Caco-2 (cell line): ENCODE measurements at regions not wholly inside any gene's neighbourhood (a gene's known extent, or its start where the extent isn't known, plus 50 kb on each side); places are given as distances from the start of the nearest gene placed in this dataset.

ENCODE experiments used
- BruUV-seq: library from RNA; stranded (reverse); fragments of 400-500 nt; replicated peaks from 2 replicates; lab custom pipeline; 2021; lab: Mats Ljungman, UMichigan
- CTCF ChIA-PET: fragments of 300-600 bp; sonication (Branson Sonifier 250); formaldehyde crosslinking; loops from one replicate; lab custom pipeline; 2022; ENCODE audit warnings: antibody characterized with exemption; lab: Charles Lee
- POLR2A ChIA-PET: fragments of 300-600 bp; sonication (Branson Sonifier 250); formaldehyde crosslinking; loops from one replicate; lab custom pipeline; 2022; ENCODE audit warnings: antibody characterized with exemption; lab: Charles Lee
- DNase-seq, 2 experiments: peaks; one replicate each; pipeline versions ENCODE4 v3.0.0 to v3.0.0-alpha.2; 2020 to 2022
- H3K27me3 ChIP-seq: replicated peaks from 2 replicates; pipeline ENCODE4 v1.6.0; 2011; ENCODE audit warnings: low read length; ENCODE audit not compliant: control insufficient read depth, insufficient read depth
- H3K36me3 ChIP-seq: 2 replicates; pipeline ENCODE4 v1.5.1; 2011; ENCODE audit warnings: low read length; ENCODE audit not compliant: control insufficient read depth, insufficient read depth
- H3K4me1 ChIP-seq: fragments of 250-450 bp; sonication (Bioruptor Pico); 2 replicates; pipeline ENCODE4 v1.5.1; 2020; ENCODE audit warnings: mild to moderate bottlenecking
- H3K4me3 ChIP-seq: 2 replicates; pipeline ENCODE4 v1.5.1; 2011; ENCODE audit warnings: low read depth, mild to moderate bottlenecking, control low read depth, low read length
- H3K9me3 ChIP-seq: fragments of 250-450 bp; sonication (Bioruptor Pico); 2 replicates; pipeline ENCODE4 v1.5.1; 2020; ENCODE audit warnings: mild to moderate bottlenecking, moderate library complexity
- H3K27ac Mint-ChIP-seq: one replicate; pipeline ENCODE4 v1.8.0; 2022; ENCODE audit warnings: mixed read lengths; ENCODE audit not compliant: unreplicated experiment
- H3K27me3 Mint-ChIP-seq: one replicate; pipeline ENCODE4 v1.8.0; 2022; ENCODE audit warnings: mixed read lengths; ENCODE audit not compliant: insufficient read depth, unreplicated experiment
- H3K36me3 Mint-ChIP-seq: one replicate; pipeline ENCODE4 v1.8.0; 2022; ENCODE audit warnings: mild to moderate bottlenecking, mixed read lengths; ENCODE audit not compliant: insufficient read depth, unreplicated experiment
- H3K4me1 Mint-ChIP-seq: one replicate; pipeline ENCODE4 v1.8.0; 2022; ENCODE audit warnings: low read depth, mixed read lengths; ENCODE audit not compliant: unreplicated experiment
- H3K4me3 Mint-ChIP-seq: one replicate; pipeline ENCODE4 v1.8.0; 2022; ENCODE audit warnings: mild to moderate bottlenecking, moderate library complexity, mixed read lengths; ENCODE audit not compliant: unreplicated experiment
- H3K9me3 Mint-ChIP-seq: one replicate; pipeline ENCODE4 v1.8.0; 2022; ENCODE audit warnings: mixed read lengths; ENCODE audit not compliant: unreplicated experiment
- CTCF ChIP-seq, 2 experiments: fragments of 200-600 bp in 1 of 2; IDR thresholded peaks; 1 replicate in 1 of 2; 2 replicates in 1 of 2; pipeline versions ENCODE4 v1.5.1 to v1.8.0; 2011 to 2022; ENCODE audit warnings: antibody characterized with exemption in 1 of 2, control low read depth in 1 of 2, inconsistent platforms in 1 of 2, low read depth in 1 of 2, low read length in 1 of 2, mild to moderate bottlenecking in 1 of 2, moderate library complexity in 1 of 2; ENCODE audit not compliant: insufficient read depth in 1 of 2, severe bottlenecking in 1 of 2, unreplicated experiment in 1 of 2
- intact Hi-C: fragments of 100-400 bp; cut with micrococcal nuclease; formaldehyde crosslinking; loops from one replicate; pipeline ENCODE4 v1.10.0; 2022; ENCODE audit not compliant: unreplicated experiment

DNA sequence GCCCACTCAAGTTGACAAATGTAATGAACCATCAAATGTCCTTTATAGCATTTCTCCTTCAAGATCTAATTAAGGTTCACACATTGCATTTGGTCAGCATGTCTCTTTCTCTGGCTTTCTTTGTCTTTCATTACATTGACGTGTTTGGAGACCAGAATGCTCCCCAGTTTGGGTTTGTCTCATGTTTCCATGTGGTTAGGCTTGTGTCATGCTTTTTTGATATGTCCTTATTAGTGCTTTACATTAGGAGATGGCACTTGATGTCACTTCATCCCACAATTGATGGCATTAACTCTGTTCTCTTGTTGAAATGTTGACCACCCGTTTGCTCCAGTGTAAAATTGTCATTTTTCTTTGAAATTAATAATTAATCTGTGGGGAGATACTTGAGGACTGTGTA lies 165.8 kb downstream of the AKAIN1 start:
- intact Hi-C loops = no loop called here
- H3K9me3 ChIP-seq = peaks cover 5% of the 10 kb centered on the region
- no peaks in the 10 kb centered on the region; the same call in 1 of the 2 replicates for H3K27me3 ChIP-seq
- H3K36me3 ChIP-seq = no peaks in the 10 kb centered on the region
- peaks cover 9% of the 10 kb centered on the region for H3K9me3 Mint-ChIP-seq
- H3K4me1 ChIP-seq = no peaks in the 10 kb centered on the region
- H3K4me3 Mint-ChIP-seq = no peak overlapping the region
- H3K27me3 Mint-ChIP-seq = no peaks in the 10 kb centered on the region
- H3K27ac Mint-ChIP-seq = no peak overlapping the region
- ChIA-PET POLR2A (no interaction called here), CTCF (no interaction called here)
- no peak overlapping the region for H3K4me3 ChIP-seq
- no peak for TF ChIP-seq CTCF (IDR thresholded peaks at IDR 0.05; ENCODE audit: insufficient read depth in 1 of 2, low read depth in 1 of 2, low read length in 1 of 2, severe bottlenecking in 1 of 2, unreplicated experiment in 1 of 2)
- H3K36me3 Mint-ChIP-seq = no peaks in the 10 kb centered on the region
- H3K4me1 Mint-ChIP-seq = no peaks in the 10 kb centered on the region
- DNase-seq = no peak
- no TSS peak for BruUV-seq

DNA sequence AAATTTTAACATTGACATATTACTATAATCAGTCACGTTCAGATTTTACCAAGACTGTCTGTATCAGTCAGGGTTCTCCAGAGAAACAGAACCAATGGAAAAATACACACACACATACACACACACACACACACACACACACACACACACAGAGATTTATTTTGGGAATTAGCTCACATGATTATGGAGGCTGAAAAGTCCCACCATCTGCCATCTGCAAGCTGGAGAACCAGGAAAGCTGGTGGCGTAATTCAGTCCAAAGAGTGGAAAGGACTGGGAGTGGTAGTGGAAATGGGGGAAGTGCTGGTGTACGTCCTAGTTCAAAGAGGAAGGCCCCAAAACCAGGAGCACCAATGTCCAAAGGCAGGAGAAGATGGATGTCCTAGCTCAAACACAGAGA lies 166.4 kb downstream of the AKAIN1 start:
- Histone ChIP-seq H3K4me1 (no peaks in the 10 kb centered on the region), H3K36me3 (no peaks in the 10 kb centered on the region), H3K9me3 (peaks cover 2% of the 10 kb centered on the region), H3K4me3 (no peak overlapping the region), H3K27me3 (no peaks in the 10 kb centered on the region; the same call in 1 of the 2 replicates)
- Mint-ChIP-seq H3K27me3 (no peaks in the 10 kb centered on the region), H3K4me1 (no peaks in the 10 kb centered on the region), H3K27ac (no peak overlapping the region), H3K9me3 (peaks cover 3% of the 10 kb centered on the region), H3K36me3 (no peaks in the 10 kb centered on the region), H3K4me3 (no peak overlapping the region)
- ChIA-PET POLR2A (no interaction called here), CTCF (no interaction called here)
- no peak for TF ChIP-seq CTCF (IDR thresholded peaks at IDR 0.05; ENCODE audit: insufficient read depth in 1 of 2, low read depth in 1 of 2, low read length in 1 of 2, severe bottlenecking in 1 of 2, unreplicated experiment in 1 of 2)
- no TSS peak for BruUV-seq
- intact Hi-C loops = no loop called here
- DNase-seq = no peak

DNA sequence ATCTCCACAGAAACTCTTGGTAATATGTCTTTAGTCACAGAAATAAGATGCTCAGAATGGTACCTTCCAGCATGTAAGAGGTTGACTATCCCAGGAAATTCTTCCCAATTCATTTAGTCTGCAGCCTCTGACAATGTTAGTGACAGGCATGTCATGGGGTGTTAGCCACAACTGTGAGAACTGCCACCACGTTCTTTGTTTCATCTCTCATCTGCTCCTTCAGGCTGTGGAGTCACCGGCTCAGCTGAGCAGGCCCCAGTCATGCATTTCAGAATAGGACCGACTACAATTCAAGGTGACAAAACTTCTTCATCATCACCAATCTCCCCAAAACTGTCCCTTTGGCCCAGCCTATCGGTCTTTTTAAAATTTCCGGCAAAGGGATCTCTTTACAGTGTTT lies 167.5 kb downstream of the AKAIN1 start:
- Mint-ChIP-seq H3K9me3 (no peaks in the 10 kb centered on the region), H3K27ac (no peak overlapping the region), H3K36me3 (no peaks in the 10 kb centered on the region), H3K4me3 (no peak overlapping the region), H3K27me3 (peaks cover under 1% of the 10 kb centered on the region), H3K4me1 (no peaks in the 10 kb centered on the region)
- Histone ChIP-seq H3K4me1 (no peaks in the 10 kb centered on the region), H3K36me3 (no peaks in the 10 kb centered on the region), H3K27me3 (no peaks in the 10 kb centered on the region; the same call in 1 of the 2 replicates), H3K4me3 (no peak overlapping the region), H3K9me3 (no peaks in the 10 kb centered on the region; the same call in 1 of the 2 replicates)
- POLR2A ChIA-PET = no interaction called here
- CTCF ChIA-PET = no interaction called here
- BruUV-seq = no TSS peak
- no peak for DNase-seq
- intact Hi-C loops = no loop called here
- TF ChIP-seq CTCF (IDR thresholded peaks at IDR 0.05; ENCODE audit: insufficient read depth in 1 of 2, low read depth in 1 of 2, low read length in 1 of 2, severe bottlenecking in 1 of 2, unreplicated experiment in 1 of 2) = no peak
